OCI-LY7 (cell line): ENCODE measurements at regions not wholly inside any gene's neighbourhood (a gene's known extent, or its start where the extent isn't known, plus 50 kb on each side); places are given as distances from the start of the nearest gene placed in this dataset.

ENCODE experiments used
- BruUV-seq: library from RNA; stranded (reverse); fragments of 400-500 nt; replicated peaks from 2 replicates; lab custom pipeline; 2021; lab: Mats Ljungman, UMichigan
- CTCF ChIA-PET: fragments of 300-600 bp; sonication (Branson Sonifier 250); formaldehyde crosslinking; loops from one replicate; lab custom pipeline; 2022; ENCODE audit warnings: antibody characterized with exemption; ENCODE audit not compliant: unreplicated experiment; lab: Charles Lee
- POLR2A ChIA-PET: fragments of 300-600 bp; sonication (Branson Sonifier 250); formaldehyde crosslinking; loops from one replicate; lab custom pipeline; 2022; ENCODE audit warnings: antibody characterized with exemption; lab: Charles Lee
- DNase-seq: peaks from one replicate; pipeline ENCODE4 v3.0.0-alpha.2; 2015; ENCODE audit warnings: low spot score
- H2AFZ ChIP-seq: fragments of 200-600 bp; sonication (generic), shearing (Covaris generic); 2 replicates; pipeline ENCODE4 v1.6.1; 2014; ENCODE audit warnings: mild to moderate bottlenecking, antibody characterized with exemption, low read length, moderate library complexity
- H3K27ac ChIP-seq: fragments of 200-600 bp; sonication (generic); 2 replicates; pipeline ENCODE4 v1.5.1; 2014; ENCODE audit warnings: mixed run types, low read depth, mild to moderate bottlenecking, moderate library complexity, low read length, inconsistent platforms; ENCODE audit not compliant: poor library complexity, severe bottlenecking
- H3K36me3 ChIP-seq: fragments of 200-600 bp; sonication (generic); 2 replicates; pipeline ENCODE4 v1.6.1; 2014; ENCODE audit warnings: mild to moderate bottlenecking, antibody characterized with exemption, low read length, moderate library complexity, mixed read lengths; ENCODE audit not compliant: insufficient read depth
- H3K4me1 ChIP-seq: fragments of 200-600 bp; sonication (generic); 2 replicates; pipeline ENCODE4 v1.5.1; 2014; ENCODE audit warnings: mild to moderate bottlenecking, low read length; ENCODE audit not compliant: insufficient read depth, poor library complexity, severe bottlenecking
- H3K4me2 ChIP-seq: fragments of 200-600 bp; sonication (generic); 2 replicates; pipeline ENCODE4 v1.6.1; 2014; ENCODE audit warnings: mild to moderate bottlenecking, low read length
- H3K4me3 ChIP-seq: fragments of 200-600 bp; sonication (generic); 2 replicates; pipeline ENCODE4 v1.5.1; 2014; ENCODE audit warnings: mild to moderate bottlenecking, low read depth, low read length; ENCODE audit not compliant: poor library complexity, severe bottlenecking
- H3K79me2 ChIP-seq: fragments of 200-600 bp; sonication (generic); 2 replicates; pipeline ENCODE4 v1.6.1; 2016; ENCODE audit warnings: low read depth, mild to moderate bottlenecking, low read length, moderate library complexity, mixed read lengths; ENCODE audit not compliant: insufficient read depth
- H3K9me2 ChIP-seq: fragments of 200-600 bp; sonication (generic); 2 replicates; pipeline ENCODE4 v1.6.1; 2016; ENCODE audit warnings: mild to moderate bottlenecking, low read length, mixed read lengths; ENCODE audit not compliant: insufficient read depth
- H3K9me3 ChIP-seq: fragments of 200-600 bp; sonication (generic); 2 replicates; pipeline ENCODE4 v1.6.1; 2014; ENCODE audit warnings: mild to moderate bottlenecking, mixed run types, low read length, mixed read lengths
- H4K20me1 ChIP-seq: fragments of 200-600 bp; sonication (generic); 2 replicates; pipeline ENCODE4 v1.6.1; 2014; ENCODE audit warnings: mild to moderate bottlenecking, antibody characterized with exemption, low read length, moderate library complexity, mixed read lengths; ENCODE audit not compliant: insufficient read depth
- EZH2phosphoT487 ChIP-seq: fragments of 200-600 bp; sonication (generic); IDR thresholded peaks from 2 replicates; pipeline ENCODE4 v1.6.1; 2018; ENCODE audit warnings: low read depth, borderline replicate concordance, mild to moderate bottlenecking, mixed run types, antibody characterized with exemption, low read length, moderate library complexity, mixed read lengths
- intact Hi-C: fragments of 100-400 bp; cut with micrococcal nuclease; formaldehyde crosslinking; loops from one replicate; pipeline ENCODE4 v1.10.0; 2022; ENCODE audit not compliant: unreplicated experiment
- TF ChIP-seq, protein P1 (sequence below): fragments of 200-600 bp; sonication (generic); conservative IDR thresholded peaks from 2 replicates; pipeline ENCODE4 v1.5.1; 2014; ENCODE audit warnings: mild to moderate bottlenecking, antibody characterized with exemption, low read length, moderate library complexity, mixed read lengths

DNA sequence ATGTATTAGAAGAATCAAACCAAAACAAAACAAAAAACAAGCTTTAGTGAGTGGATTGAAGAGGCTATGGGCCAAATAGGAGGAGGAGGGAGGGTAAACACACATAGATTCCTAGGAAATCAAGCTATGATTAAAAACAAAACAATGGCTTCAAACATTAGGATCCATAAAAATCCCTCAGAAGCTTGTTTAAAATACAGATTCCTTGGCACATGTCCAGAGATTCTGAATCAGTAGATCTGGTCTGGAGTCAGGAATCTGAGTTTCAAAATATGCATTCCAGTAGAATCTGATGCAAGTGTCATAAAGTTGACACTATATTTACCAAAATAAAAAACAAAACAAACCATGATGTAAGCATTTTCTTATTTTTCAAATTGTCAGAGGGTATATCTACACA lies 692.8 kb upstream of the SGCG start:
- Histone ChIP-seq H3K27ac (no peak overlapping the region), H3K36me3 (no peaks in the 10 kb centered on the region), H3K79me2 (no peaks in the 10 kb centered on the region), H3K9me3 (no peaks in the 10 kb centered on the region), H2AFZ (no peak overlapping the region), H3K4me3 (no peak overlapping the region), H3K4me1 (no peaks in the 10 kb centered on the region), H4K20me1 (no peaks in the 10 kb centered on the region), H3K9me2 (no peaks in the 10 kb centered on the region), H3K4me2 (no peak overlapping the region)
- intact Hi-C loops: no loop called here
- TF ChIP-seq, protein P1, sequence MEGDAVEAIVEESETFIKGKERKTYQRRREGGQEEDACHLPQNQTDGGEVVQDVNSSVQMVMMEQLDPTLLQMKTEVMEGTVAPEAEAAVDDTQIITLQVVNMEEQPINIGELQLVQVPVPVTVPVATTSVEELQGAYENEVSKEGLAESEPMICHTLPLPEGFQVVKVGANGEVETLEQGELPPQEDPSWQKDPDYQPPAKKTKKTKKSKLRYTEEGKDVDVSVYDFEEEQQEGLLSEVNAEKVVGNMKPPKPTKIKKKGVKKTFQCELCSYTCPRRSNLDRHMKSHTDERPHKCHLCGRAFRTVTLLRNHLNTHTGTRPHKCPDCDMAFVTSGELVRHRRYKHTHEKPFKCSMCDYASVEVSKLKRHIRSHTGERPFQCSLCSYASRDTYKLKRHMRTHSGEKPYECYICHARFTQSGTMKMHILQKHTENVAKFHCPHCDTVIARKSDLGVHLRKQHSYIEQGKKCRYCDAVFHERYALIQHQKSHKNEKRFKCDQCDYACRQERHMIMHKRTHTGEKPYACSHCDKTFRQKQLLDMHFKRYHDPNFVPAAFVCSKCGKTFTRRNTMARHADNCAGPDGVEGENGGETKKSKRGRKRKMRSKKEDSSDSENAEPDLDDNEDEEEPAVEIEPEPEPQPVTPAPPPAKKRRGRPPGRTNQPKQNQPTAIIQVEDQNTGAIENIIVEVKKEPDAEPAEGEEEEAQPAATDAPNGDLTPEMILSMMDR: no peak
- no peak for TF ChIP-seq EZH2phosphoT487
- no TSS peak for BruUV-seq
- ChIA-PET CTCF (no interaction called here), POLR2A (no interaction called here)
- no peak for DNase-seq

GRCh38 chr13:22489771-22490170 lies 691.0 kb upstream of the SGCG start:
- H2AFZ ChIP-seq: no peak overlapping the region
- H3K79me2 ChIP-seq: no peaks in the 10 kb centered on the region
- H3K36me3 ChIP-seq: no peaks in the 10 kb centered on the region
- no TSS peak for BruUV-seq
- no peaks in the 10 kb centered on the region for H3K9me2 ChIP-seq
- no peaks in the 10 kb centered on the region for H3K9me3 ChIP-seq
- H3K27ac ChIP-seq: no peak overlapping the region
- H3K4me3 ChIP-seq: no peak overlapping the region
- POLR2A ChIA-PET: interaction anchor here (0.6 kb wide), 1 partner anchor 36 kb away, joined by 3 read pairs; no protein-coding TSS in a partner anchor
- CTCF ChIA-PET: no interaction called here
- no peaks in the 10 kb centered on the region for H4K20me1 ChIP-seq
- no peak overlapping the region for H3K4me2 ChIP-seq
- H3K4me1 ChIP-seq: no peaks in the 10 kb centered on the region
- intact Hi-C loops: no loop called here
- TF ChIP-seq, protein P1: no peak
- no peak for TF ChIP-seq EZH2phosphoT487
- no peak for DNase-seq

DNA sequence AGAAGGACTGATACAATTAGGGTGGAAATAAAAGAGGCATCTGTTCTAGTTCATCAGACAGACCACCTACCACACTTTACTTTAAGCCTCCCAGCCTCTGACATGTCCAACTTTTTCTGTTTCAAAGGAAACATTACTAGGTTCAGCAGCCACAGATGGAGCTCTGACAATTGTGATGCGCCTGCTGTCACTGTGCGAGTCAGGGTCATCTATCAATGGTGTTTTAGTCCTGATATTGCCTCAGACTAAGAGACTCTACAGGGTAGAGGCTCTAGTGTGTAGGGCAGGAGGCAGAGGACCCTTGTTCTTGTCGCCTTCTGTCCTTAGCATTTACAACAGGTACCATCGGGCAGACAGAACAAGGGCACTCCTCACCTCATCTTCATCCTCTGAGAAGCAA lies 685.0 kb upstream of the SGCG start:
- H2AFZ ChIP-seq: no peak overlapping the region
- H3K36me3 ChIP-seq: no peaks in the 10 kb centered on the region
- no peaks in the 10 kb centered on the region for H4K20me1 ChIP-seq
- H3K27ac ChIP-seq: no peak overlapping the region
- CTCF ChIA-PET: no interaction called here
- no peaks in the 10 kb centered on the region for H3K79me2 ChIP-seq
- H3K4me2 ChIP-seq: no peak overlapping the region
- POLR2A ChIA-PET: no interaction called here
- H3K9me2 ChIP-seq: no peaks in the 10 kb centered on the region
- intact Hi-C loops: no loop called here
- H3K4me3 ChIP-seq: no peak overlapping the region
- no TSS peak for BruUV-seq
- no peaks in the 10 kb centered on the region for H3K9me3 ChIP-seq
- TF ChIP-seq, protein P1: no peak
- no peak for TF ChIP-seq EZH2phosphoT487
- no peaks in the 10 kb centered on the region for H3K4me1 ChIP-seq
- no peak for DNase-seq
